GM20431 (cell line): ENCODE measurements at regions not wholly inside any gene's neighbourhood (a gene's known extent, or its start where the extent isn't known, plus 50 kb on each side); places are given as distances from the start of the nearest gene placed in this dataset.
"Not testable (repeated sequence)": the region's sequence is repeated elsewhere in the genome, so short reads cannot be mapped to it uniquely, and the experiment has no call there.

Experiments
- in situ Hi-C: fragments of 300-500 bp; cut with MseI, MboI; formaldehyde crosslinking; loops from one replicate; pipeline ENCODE4 v1.15.0; 2020; ENCODE audit warnings: low sequenced_read_pairs; ENCODE audit not compliant: unreplicated experiment

- in situ Hi-C loops: no loop called here
Measured at GRCh38 chr2:173539615-173540014, 184.9 kb downstream of the CDCA7 start.

- in situ Hi-C loops: no loop called here
Measured at GRCh38 chr2:173544641-173545363, 190.1 kb downstream of the CDCA7 start.

- in situ Hi-C loops: no loop called here
Measured at GRCh38 chr2:173545364-173545763, 190.7 kb downstream of the CDCA7 start.

GRCh38 chr2:173547499-173547898 lies 192.8 kb downstream of the CDCA7 start:
- in situ Hi-C loops: no loop called here

- in situ Hi-C loops: no loop called here
Measured at GRCh38 chr2:173550143-173550542, 195.5 kb downstream of the CDCA7 start.

GRCh38 chr2:173552531-173552930 lies 197.9 kb downstream of the CDCA7 start:
- in situ Hi-C loops: no loop called here

GRCh38 chr2:173553593-173553992 lies 198.9 kb downstream of the CDCA7 start:
- in situ Hi-C loops: no loop called here

GRCh38 chr2:173555833-173556232 lies 201.2 kb downstream of the CDCA7 start:
- in situ Hi-C loops: no loop called here

GRCh38 chr2:173556816-173557215 lies 202.1 kb downstream of the CDCA7 start:
- in situ Hi-C loops: no loop called here

- in situ Hi-C loops: no loop called here
Measured at GRCh38 chr2:173557497-173557896, 202.8 kb downstream of the CDCA7 start.

- in situ Hi-C loops: no loop called here
Measured at GRCh38 chr2:173567493-173567892, 212.8 kb downstream of the CDCA7 start.

GRCh38 chr2:173568054-173568453 lies 213.4 kb downstream of the CDCA7 start:
- in situ Hi-C loops: no loop called here

GRCh38 chr2:173571021-173571821 lies 216.5 kb downstream of the CDCA7 start:
- in situ Hi-C loops: no loop called here

- in situ Hi-C loops: no loop called here
Measured at GRCh38 chr2:173571887-173572680, 217.4 kb downstream of the CDCA7 start.

GRCh38 chr2:173572848-173573247 lies 218.2 kb downstream of the CDCA7 start:
- in situ Hi-C loops: no loop called here

- in situ Hi-C loops: not testable (repeated sequence)
Measured at GRCh38 chr2:173573782-173574181, 219.1 kb downstream of the CDCA7 start.

GRCh38 chr2:173574324-173575112 lies 219.8 kb downstream of the CDCA7 start:
- in situ Hi-C loops: no loop called here

- in situ Hi-C loops: no loop called here
Measured at GRCh38 chr2:173578404-173579107, 223.9 kb downstream of the CDCA7 start.

GRCh38 chr2:173580351-173580750 lies 225.7 kb downstream of the CDCA7 start:
- in situ Hi-C loops: no loop called here
